K562 (cell line): ENCODE measurements at regions not wholly inside any gene's neighbourhood (a gene's known extent, or its start where the extent isn't known, plus 50 kb on each side); places are given as distances from the start of the nearest gene placed in this dataset.

Experiments
- ATAC-seq: fragments of 200-7000 bp; cut with Tn5 transposase; 3 replicates; pipeline ENCODE4 v1.9.1; 2020; ENCODE audit warnings: moderate library complexity
- BruUV-seq: library from RNA; stranded (reverse); fragments of 400-500 nt; replicated peaks from 2 replicates; lab custom pipeline; 2021; lab: Mats Ljungman, UMichigan
- CTCF ChIA-PET: fragments of 300-600 bp; formaldehyde crosslinking; extraction: SDS; loops from one replicate; lab custom pipeline; 2021; ENCODE audit warnings: low intra/inter-chr PET ratio; lab: Yijun Ruan, JAX
- POLR2A ChIA-PET: fragments of 300-600, 350-650 bp; sonication (Branson Sonifier 250); formaldehyde crosslinking; extraction: SDS; loops from one replicate; lab custom pipeline; 2021; ENCODE audit warnings: antibody characterized with exemption, inconsistent platforms; lab: Yijun Ruan, JAX
- DNase-seq, 4 experiments: peaks; one replicate each; pipeline versions ENCODE4 v3.0.0 to v3.0.0-alpha.2; 2011 to 2018; ENCODE audit warnings: low spot score in 3 of 4, mixed read lengths in 3 of 4; ENCODE audit errors: extremely low read depth in 1 of 4
- FAIRE-seq: peaks from 2 replicates; lab custom pipeline; 2011; peaks lifted over from hg19 to GRCh38; lab: Jason Lieb, UNC
- H2AFZ ChIP-seq: 2 replicates; pipeline ENCODE4 v1.6.0; 2011; ENCODE audit warnings: low read depth, low read length, control low read depth, inconsistent platforms
- H3K27ac ChIP-seq: fragments of 200-600 bp; 3 replicates; pipeline ENCODE4 v1.8.0; 2011; ENCODE audit warnings: low read depth, mild to moderate bottlenecking, control low read depth, inconsistent platforms, low read length, moderate library complexity, mixed read lengths; ENCODE audit errors: extremely low read depth
- H3K27me3 ChIP-seq, 2 experiments: fragments of 300-600 bp in 1 of 2; 2 replicates in 1 of 2; 3 replicates in 1 of 2; pipeline versions ENCODE4 v1.6.0 to v1.8.0; 2011; ENCODE audit warnings: inconsistent platforms in 2 of 2, low read length in 2 of 2, mild to moderate bottlenecking in 1 of 2, mixed read lengths in 1 of 2, moderate library complexity in 1 of 2; ENCODE audit not compliant: control insufficient read depth in 2 of 2, insufficient read depth in 2 of 2
- H3K36me3 ChIP-seq: fragments of 300-600 bp; 3 replicates; pipeline ENCODE4 v1.8.0; 2011; ENCODE audit warnings: mild to moderate bottlenecking, low read length, inconsistent platforms; ENCODE audit not compliant: control insufficient read depth, insufficient read depth
- H3K4me1 ChIP-seq, 2 experiments: fragments of 200-600 bp in 1 of 2; replicated peaks in 1 of 2; 2 replicates in 1 of 2; 3 replicates in 1 of 2; pipeline versions ENCODE4 v1.5.1 to v1.8.0; 2011; ENCODE audit warnings: inconsistent platforms in 2 of 2, low read length in 2 of 2, mild to moderate bottlenecking in 1 of 2, mixed read lengths in 1 of 2, moderate library complexity in 1 of 2; ENCODE audit not compliant: control insufficient read depth in 2 of 2, insufficient read depth in 2 of 2
- H3K4me2 ChIP-seq: 2 replicates; pipeline ENCODE4 v1.6.1; 2011; ENCODE audit warnings: low read length, control low read depth, inconsistent platforms, mixed read lengths; ENCODE audit not compliant: insufficient read depth
- H3K4me3 ChIP-seq: fragments of 200-600 bp; sonication (generic), shearing (Covaris generic); 2 replicates; pipeline ENCODE4 v1.5.1; 2016; ENCODE audit warnings: control low read depth, inconsistent platforms
- H3K79me2 ChIP-seq: fragments of 200-600 bp; 3 replicates; pipeline ENCODE4 v1.8.0; 2011; ENCODE audit warnings: low read length, inconsistent platforms; ENCODE audit not compliant: control insufficient read depth, insufficient read depth
- H3K9ac ChIP-seq, 2 experiments: 2 replicates each; pipeline versions ENCODE4 v1.6.0 to v1.6.1; 2011; ENCODE audit warnings: low read depth in 2 of 2, low read length in 2 of 2, control low read depth in 1 of 2, inconsistent platforms in 1 of 2, mild to moderate bottlenecking in 1 of 2, mixed read lengths in 1 of 2; ENCODE audit not compliant: insufficient read depth in 1 of 2
- H3K9me1 ChIP-seq: one replicate; pipeline ENCODE4 v1.6.0; 2011; ENCODE audit warnings: inconsistent platforms, mild to moderate bottlenecking, low read length, moderate library complexity; ENCODE audit not compliant: control insufficient read depth, insufficient read depth
- H3K9me3 ChIP-seq: replicated peaks from 2 replicates; pipeline ENCODE4 v1.5.1; 2011; ENCODE audit warnings: low read depth, low read length, inconsistent platforms; ENCODE audit not compliant: control insufficient read depth, insufficient read depth
- H4K20me1 ChIP-seq: replicated peaks from 2 replicates; pipeline ENCODE4 v1.6.1; 2011; ENCODE audit warnings: low read length, inconsistent platforms, mixed read lengths; ENCODE audit not compliant: control insufficient read depth, insufficient read depth
- FOXK2 ChIP-seq, 2 experiments: fragments of 450-650 bp; IDR thresholded peaks in 1 of 2; conservative IDR thresholded peaks in 1 of 2; 2 replicates each; pipeline ENCODE4 v1.6.1; 2016; ENCODE audit warnings: low read depth in 2 of 2, mild to moderate bottlenecking in 1 of 2
- HSF4 ChIP-seq: fragments of 250-450 bp; sonication (Bioruptor Pico); IDR thresholded peaks from 2 replicates; pipeline ENCODE4 v2.1.2; 2022; ENCODE audit warnings: mild to moderate bottlenecking, moderate library complexity, borderline replicate concordance
- MCM3 ChIP-seq: fragments of 450-650 bp; IDR thresholded peaks from 2 replicates; pipeline ENCODE4 v1.6.1; 2016
- RUNX1 ChIP-seq: sonication (generic); IDR thresholded peaks from 2 replicates; pipeline ENCODE4 v1.6.1; 2016; ENCODE audit warnings: antibody characterized with exemption, low read depth
- ZKSCAN1 ChIP-seq: fragments of 150-350 bp; IDR thresholded peaks from 2 replicates; pipeline ENCODE4 v1.6.1; 2016; ENCODE audit warnings: low read depth, low read length
- ZZZ3 ChIP-seq: fragments of 450-650 bp; IDR thresholded peaks from 2 replicates; pipeline ENCODE4 v1.6.1; 2016; ENCODE audit warnings: antibody characterized with exemption, mild to moderate bottlenecking, moderate library complexity
- in situ Hi-C: fragments of 300-500 bp; cut with MboI; formaldehyde crosslinking; loops from 4 replicates; pipeline ENCODE4 v1.15.0; 2018; ENCODE audit warnings: inconsistent platforms, mixed read lengths
- intact Hi-C: fragments of 100-400 bp; cut with micrococcal nuclease; formaldehyde crosslinking; loops from 2 replicates; pipeline ENCODE4 v1.14.2; 2022
- TF ChIP-seq, protein P1 (sequence below): fragments of 450-650 bp; formaldehyde crosslinking; IDR thresholded peaks from 2 replicates; pipeline ENCODE4 v1.4.0; 2020; ENCODE audit warnings: mild to moderate bottlenecking, mixed read lengths

- intact Hi-C loops (no loop called here), in situ Hi-C loops (no loop called here)
- H3K36me3 ChIP-seq = no peaks in the 10 kb centered on the region
- no peak overlapping the region for H3K4me2 ChIP-seq
- H3K4me3 ChIP-seq = no peak overlapping the region
- TF ChIP-seq FOXK2 (conservative IDR thresholded peaks at IDR 0.05 in 1 of 2, IDR thresholded peaks at IDR 0.05 in 1 of 2; ENCODE audit: low read depth in 2 of 2) (no peak), ZZZ3 (no peak), HSF4 (CRISPR knock-in tag) (no peak), RUNX1 (no peak), ZKSCAN1 (no peak), MCM3 (no peak)
- TF ChIP-seq, protein P1, sequence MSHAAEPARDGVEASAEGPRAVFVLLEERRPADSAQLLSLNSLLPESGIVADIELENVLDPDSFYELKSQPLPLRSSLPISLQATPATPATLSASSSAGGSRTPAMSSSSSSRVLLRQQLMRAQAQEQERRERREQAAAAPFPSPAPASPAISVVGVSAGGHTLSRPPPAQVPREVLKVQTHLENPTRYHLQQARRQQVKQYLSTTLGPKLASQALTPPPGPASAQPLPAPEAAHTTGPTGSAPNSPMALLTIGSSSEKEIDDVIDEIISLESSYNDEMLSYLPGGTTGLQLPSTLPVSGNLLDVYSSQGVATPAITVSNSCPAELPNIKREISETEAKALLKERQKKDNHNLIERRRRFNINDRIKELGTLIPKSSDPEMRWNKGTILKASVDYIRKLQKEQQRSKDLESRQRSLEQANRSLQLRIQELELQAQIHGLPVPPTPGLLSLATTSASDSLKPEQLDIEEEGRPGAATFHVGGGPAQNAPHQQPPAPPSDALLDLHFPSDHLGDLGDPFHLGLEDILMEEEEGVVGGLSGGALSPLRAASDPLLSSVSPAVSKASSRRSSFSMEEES (CRISPR knock-in tag) = no peak
- H4K20me1 ChIP-seq = no peaks in the 10 kb centered on the region
- H3K27ac ChIP-seq = no peak overlapping the region
- ChIA-PET CTCF (no interaction called here), POLR2A (interaction anchor here (1.1 kb wide), 1 partner anchor 11 kb away, joined by 3 read pairs; no protein-coding TSS in a partner anchor)
- H3K9me1 ChIP-seq = no peaks in the 10 kb centered on the region
- no peak overlapping the region for H3K9ac ChIP-seq
- no TSS peak for BruUV-seq
- no peak for FAIRE-seq
- DNase-seq = no peak
- H3K27me3 ChIP-seq = no peaks in the 10 kb centered on the region
- H3K4me1 ChIP-seq = no peaks in the 10 kb centered on the region; a peak in 2 of 5 replicates
- no peak for ATAC-seq
- H2AFZ ChIP-seq = no peak overlapping the region
- no peaks in the 10 kb centered on the region for H3K9me3 ChIP-seq
- H3K79me2 ChIP-seq = no peaks in the 10 kb centered on the region
Observed at GRCh38 chr3:177468331-177468730, 271.0 kb upstream of the TBL1XR1 start.
